A549 (cell line): ENCODE measurements at regions not wholly inside any gene's neighbourhood (a gene's known extent, or its start where the extent isn't known, plus 50 kb on each side); places are given as distances from the start of the nearest gene placed in this dataset.

Experiments
- EP300 ChIP-seq, 2 experiments: fragments of >200 bp; sonication (Bioruptor Twin); formaldehyde crosslinking; IDR thresholded peaks; 2 replicates in 1 of 2; 3 replicates in 1 of 2; pipeline ENCODE4 v1.6.1; 2016 to 2017
- RAD21 ChIP-seq, 2 experiments: fragments of >200 bp in 1 of 2; sonication (Bioruptor Twin) in 1 of 2; formaldehyde crosslinking in 1 of 2; IDR thresholded peaks in 1 of 2; conservative IDR thresholded peaks in 1 of 2; 2 replicates in 1 of 2; 3 replicates in 1 of 2; pipeline ENCODE4 v1.6.1; 2012 to 2018; ENCODE audit warnings: inconsistent platforms in 1 of 2
- REST ChIP-seq: fragments of 200-600 bp; sonication (generic); IDR thresholded peaks from 2 replicates; pipeline ENCODE4 v1.6.1; 2016; ENCODE audit warnings: antibody characterized with exemption, mild to moderate bottlenecking, moderate library complexity
- RFX5 ChIP-seq: fragments of 450-650 bp; IDR thresholded peaks from 2 replicates; pipeline ENCODE4 v1.7.1; 2014; ENCODE audit warnings: antibody characterized with exemption, mild to moderate bottlenecking, moderate library complexity
- TF ChIP-seq, protein P1 (sequence below): fragments of >200 bp; sonication (Bioruptor Twin); formaldehyde crosslinking; IDR thresholded peaks from 3 replicates; pipeline ENCODE4 v1.5.1; 2016

GRCh38 chr2:220269367-220269766, 641.9 kb downstream of the SLC4A3 start:
- no peak for TF ChIP-seq RAD21 (conservative IDR thresholded peaks at IDR 0.05 in 1 of 2, IDR thresholded peaks at IDR 0.05 in 1 of 2)
- TF ChIP-seq, protein P1, sequence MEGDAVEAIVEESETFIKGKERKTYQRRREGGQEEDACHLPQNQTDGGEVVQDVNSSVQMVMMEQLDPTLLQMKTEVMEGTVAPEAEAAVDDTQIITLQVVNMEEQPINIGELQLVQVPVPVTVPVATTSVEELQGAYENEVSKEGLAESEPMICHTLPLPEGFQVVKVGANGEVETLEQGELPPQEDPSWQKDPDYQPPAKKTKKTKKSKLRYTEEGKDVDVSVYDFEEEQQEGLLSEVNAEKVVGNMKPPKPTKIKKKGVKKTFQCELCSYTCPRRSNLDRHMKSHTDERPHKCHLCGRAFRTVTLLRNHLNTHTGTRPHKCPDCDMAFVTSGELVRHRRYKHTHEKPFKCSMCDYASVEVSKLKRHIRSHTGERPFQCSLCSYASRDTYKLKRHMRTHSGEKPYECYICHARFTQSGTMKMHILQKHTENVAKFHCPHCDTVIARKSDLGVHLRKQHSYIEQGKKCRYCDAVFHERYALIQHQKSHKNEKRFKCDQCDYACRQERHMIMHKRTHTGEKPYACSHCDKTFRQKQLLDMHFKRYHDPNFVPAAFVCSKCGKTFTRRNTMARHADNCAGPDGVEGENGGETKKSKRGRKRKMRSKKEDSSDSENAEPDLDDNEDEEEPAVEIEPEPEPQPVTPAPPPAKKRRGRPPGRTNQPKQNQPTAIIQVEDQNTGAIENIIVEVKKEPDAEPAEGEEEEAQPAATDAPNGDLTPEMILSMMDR = no peak
- no peak for TF ChIP-seq REST
- no peak for TF ChIP-seq EP300 (IDR thresholded peaks at IDR 0.05)
- no peak for TF ChIP-seq RFX5
